ENCODE measurements at regions not wholly inside any gene's neighbourhood (a gene's known extent, or its start where the extent isn't known, plus 50 kb on each side); places are given as distances from the start of the nearest gene placed in this dataset.
"Not testable (repeated sequence)": the region's sequence is repeated elsewhere in the genome, so short reads cannot be mapped to it uniquely, and the experiment has no call there.

GRCh38 chr10:26952094-26952493, 91.3 kb upstream of the ABI1 start:
- no peak for DNase-seq
- H3K4me1 Mint-ChIP-seq: peaks cover 4% of the 10 kb centered on the region
- CTCF ChIA-PET: no interaction called here
- H3K9me3 Mint-ChIP-seq (ENCODE audit: low read depth): peaks cover 10% of the 10 kb centered on the region
- H3K4me3 Mint-ChIP-seq: no peak overlapping the region
- peaks cover 10% of the 10 kb centered on the region for H3K27me3 Mint-ChIP-seq
- H3K36me3 Mint-ChIP-seq: peaks cover 10% of the 10 kb centered on the region
- no peak overlapping the region for H3K27ac Mint-ChIP-seq
- ATAC-seq: no peak

DNA sequence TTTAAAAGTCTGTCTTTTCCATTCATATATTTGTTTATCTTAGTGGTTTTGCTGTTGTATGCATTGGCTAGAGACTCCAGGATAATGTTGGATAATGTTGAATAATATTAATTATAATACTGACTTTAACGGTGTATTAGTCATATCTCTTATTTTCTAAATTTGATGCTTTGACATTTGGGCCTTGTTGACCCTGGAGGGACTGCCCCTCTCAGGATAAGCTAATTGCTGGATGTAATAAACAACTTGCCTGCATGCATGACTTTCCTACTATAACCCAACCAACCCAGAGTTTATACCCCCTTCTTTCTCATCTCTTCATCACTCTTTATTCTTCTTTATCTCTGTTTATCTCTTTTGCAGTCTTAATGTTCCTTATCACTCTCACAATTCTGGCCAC, 90.9 kb upstream of the ABI1 start:
- no peak for DNase-seq
- H3K4me1 Mint-ChIP-seq: peaks cover 4% of the 10 kb centered on the region
- H3K27ac Mint-ChIP-seq: no peak overlapping the region
- ATAC-seq: no peak
- peaks cover 10% of the 10 kb centered on the region for H3K36me3 Mint-ChIP-seq
- H3K4me3 Mint-ChIP-seq: no peak overlapping the region
- peaks cover 10% of the 10 kb centered on the region for H3K9me3 Mint-ChIP-seq (ENCODE audit: low read depth)
- H3K27me3 Mint-ChIP-seq: peaks cover 12% of the 10 kb centered on the region
- CTCF ChIA-PET: no interaction called here

- ATAC-seq (no peak), DNase-seq (no peak)
- no peak overlapping the region for H3K27ac Mint-ChIP-seq
Measured at GRCh38 chr10:26950934-26951333, 90.2 kb upstream of the ABI1 start.

GRCh38 chr10:26946102-26946811, 85.5 kb upstream of the ABI1 start:
- ATAC-seq (no peak), DNase-seq (no peak)
- Mint-ChIP-seq H3K4me1 (peaks cover 11% of the 10 kb centered on the region), H3K27me3 (peaks cover 16% of the 10 kb centered on the region), H3K27ac (no peak overlapping the region), H3K36me3 (peaks cover 10% of the 10 kb centered on the region), H3K4me3 (no peak overlapping the region), H3K9me3 (ENCODE audit: low read depth) (peaks cover 10% of the 10 kb centered on the region)
- CTCF ChIA-PET: no interaction called here

More at GRCh38 chr10:26950934-26951333, 90.2 kb upstream of the ABI1 start:
- CTCF ChIA-PET: interaction anchor here (0.7 to 1.6 kb wide), 2 partner anchors 19 to 113 kb away, joined by 3 read pairs; no protein-coding TSS in a partner anchor
- peaks cover 12% of the 10 kb centered on the region for H3K27me3 Mint-ChIP-seq
- H3K36me3 Mint-ChIP-seq: peaks cover 10% of the 10 kb centered on the region
- no peak overlapping the region for H3K4me3 Mint-ChIP-seq
- peaks cover 10% of the 10 kb centered on the region for H3K9me3 Mint-ChIP-seq (ENCODE audit: low read depth)
- peaks cover 4% of the 10 kb centered on the region for H3K4me1 Mint-ChIP-seq

- Mint-ChIP-seq H3K4me1 (peaks cover 7% of the 10 kb centered on the region), H3K27me3 (peaks cover 16% of the 10 kb centered on the region), H3K36me3 (no peaks in the 10 kb centered on the region), H3K4me3 (peak overlapping the region; percentile 8), H3K9me3 (ENCODE audit: low read depth) (no peaks in the 10 kb centered on the region), H3K27ac (no peak overlapping the region)
- DNase-seq: no peak
- no peak for ATAC-seq
- CTCF ChIA-PET: no interaction called here
Measured at GRCh38 chr10:26944261-26944882, 83.6 kb upstream of the ABI1 start.

DNA sequence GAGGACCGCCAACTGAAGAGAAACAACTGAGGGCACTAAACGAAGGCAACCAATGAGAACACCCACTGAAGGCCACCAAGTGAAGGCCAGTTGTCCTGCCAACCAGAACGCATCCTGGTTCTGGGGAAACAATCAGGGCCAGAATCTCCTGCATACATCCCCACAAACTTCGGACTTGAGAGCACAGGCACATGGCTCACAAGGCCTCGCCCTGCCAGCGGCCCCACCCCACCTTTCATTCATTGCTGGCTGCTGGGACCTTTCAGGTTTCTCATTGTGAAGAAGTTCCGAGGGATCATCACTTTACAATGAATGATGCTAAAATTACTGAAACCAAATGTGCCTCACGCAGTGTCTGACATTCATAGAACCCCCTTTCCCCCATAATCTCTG, 79.2 kb upstream of the ABI1 start:
- H3K9me3 Mint-ChIP-seq (ENCODE audit: low read depth): no peaks in the 10 kb centered on the region
- no peak overlapping the region for H3K27ac Mint-ChIP-seq
- DNase-seq: no peak
- no peak overlapping the region for H3K4me3 Mint-ChIP-seq
- CTCF ChIA-PET: no interaction called here
- ATAC-seq: no peak
- H3K27me3 Mint-ChIP-seq: peaks cover 5% of the 10 kb centered on the region
- peaks cover 7% of the 10 kb centered on the region for H3K4me1 Mint-ChIP-seq
- no peaks in the 10 kb centered on the region for H3K36me3 Mint-ChIP-seq

- DNase-seq (no peak), ATAC-seq (no peak)
- Mint-ChIP-seq H3K27me3 (peaks cover 5% of the 10 kb centered on the region), H3K4me1 (peaks cover 7% of the 10 kb centered on the region), H3K36me3 (no peaks in the 10 kb centered on the region), H3K9me3 (ENCODE audit: low read depth) (no peaks in the 10 kb centered on the region), H3K27ac (no peak overlapping the region), H3K4me3 (no peak overlapping the region)
- CTCF ChIA-PET: no interaction called here
Measured at GRCh38 chr10:26939290-26939961, 78.7 kb upstream of the ABI1 start.

GRCh38 chr10:26938578-26938977, 77.8 kb upstream of the ABI1 start:
- Mint-ChIP-seq H3K36me3 (no peaks in the 10 kb centered on the region), H3K9me3 (ENCODE audit: low read depth) (no peaks in the 10 kb centered on the region), H3K4me3 (no peak overlapping the region), H3K27ac (no peak overlapping the region), H3K4me1 (peaks cover 7% of the 10 kb centered on the region), H3K27me3 (peaks cover 5% of the 10 kb centered on the region)
- DNase-seq (no peak), ATAC-seq (no peak)
- CTCF ChIA-PET: no interaction called here

- no peak for DNase-seq
- no peak for ATAC-seq
- no peak overlapping the region for H3K27ac Mint-ChIP-seq
- H3K9me3 Mint-ChIP-seq (ENCODE audit: low read depth): no peaks in the 10 kb centered on the region
- CTCF ChIA-PET: no interaction called here
- H3K27me3 Mint-ChIP-seq: peaks cover 5% of the 10 kb centered on the region
- H3K4me3 Mint-ChIP-seq: no peak overlapping the region
- H3K36me3 Mint-ChIP-seq: no peaks in the 10 kb centered on the region
- peaks cover 7% of the 10 kb centered on the region for H3K4me1 Mint-ChIP-seq
Measured at GRCh38 chr10:26937371-26937770, 76.6 kb upstream of the ABI1 start.

- peaks cover 14% of the 10 kb centered on the region for H3K27me3 Mint-ChIP-seq
- not testable (repeated sequence) for ATAC-seq; H3K4me1 Mint-ChIP-seq; H3K4me3 Mint-ChIP-seq; H3K27ac Mint-ChIP-seq; DNase-seq; H3K9me3 Mint-ChIP-seq (ENCODE audit: low read depth); H3K36me3 Mint-ChIP-seq
- CTCF ChIA-PET: interaction anchor here (0.5 kb wide), 1 partner anchor 286 kb away, joined by 3 read pairs; no protein-coding TSS in a partner anchor
Measured at GRCh38 chr10:26934190-26934589, 73.4 kb upstream of the ABI1 start.

GRCh38 chr10:26932576-26932975, 71.8 kb upstream of the ABI1 start:
- CTCF ChIA-PET: no interaction called here
- peaks cover 21% of the 10 kb centered on the region for H3K27me3 Mint-ChIP-seq
- H3K9me3 Mint-ChIP-seq (ENCODE audit: low read depth): no peaks in the 10 kb centered on the region
- no peak overlapping the region for H3K27ac Mint-ChIP-seq
- no peak overlapping the region for H3K4me3 Mint-ChIP-seq
- DNase-seq: no peak
- peaks cover 5% of the 10 kb centered on the region for H3K4me1 Mint-ChIP-seq
- no peak for ATAC-seq
- H3K36me3 Mint-ChIP-seq: no peaks in the 10 kb centered on the region

DNA sequence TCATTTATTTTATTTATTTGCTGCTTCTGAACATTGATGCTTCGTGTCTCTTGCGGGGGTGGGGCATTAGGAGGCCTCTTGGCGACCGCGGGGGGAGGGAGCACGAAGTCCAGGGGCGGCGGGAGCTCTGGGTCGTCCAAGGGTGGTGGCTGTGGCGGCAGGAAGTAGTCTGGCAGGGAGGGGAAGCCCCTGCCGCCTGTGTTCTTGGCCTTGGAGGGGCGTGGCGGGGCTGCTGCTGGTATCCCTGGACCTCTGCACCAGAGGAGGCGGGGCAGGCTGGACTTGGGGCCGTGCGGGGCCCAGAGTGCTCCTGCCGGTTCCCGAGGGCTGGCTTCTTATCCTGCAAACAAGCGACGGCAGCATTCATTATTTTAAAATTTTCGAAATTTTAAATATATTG, 70.5 kb upstream of the ABI1 start:
- Mint-ChIP-seq H3K36me3 (no peaks in the 10 kb centered on the region), H3K27me3 (peaks cover 28% of the 10 kb centered on the region), H3K4me3 (no peak overlapping the region), H3K27ac (no peak overlapping the region), H3K9me3 (ENCODE audit: low read depth) (no peaks in the 10 kb centered on the region), H3K4me1 (peaks cover 5% of the 10 kb centered on the region)
- DNase-seq (no peak), ATAC-seq (peak; percentile 58)
- CTCF ChIA-PET: interaction anchor here (1.2 kb wide), 1 partner anchor 19 kb away, joined by 3 read pairs; no protein-coding TSS in a partner anchor

- ATAC-seq; DNase-seq; H3K4me1 Mint-ChIP-seq; H3K36me3 Mint-ChIP-seq; H3K9me3 Mint-ChIP-seq (ENCODE audit: low read depth); CTCF ChIA-PET; H3K4me3 Mint-ChIP-seq; H3K27ac Mint-ChIP-seq: not testable (repeated sequence)
- H3K27me3 Mint-ChIP-seq: peaks cover 27% of the 10 kb centered on the region
Measured at GRCh38 chr10:26922824-26923223, 62.1 kb upstream of the ABI1 start.
